B cell (primary cell): ENCODE measurements at regions not wholly inside any gene's neighbourhood (a gene's known extent, or its start where the extent isn't known, plus 50 kb on each side); places are given as distances from the start of the nearest gene placed in this dataset.

ENCODE experiments used
- ATAC-seq: fragments of 200-7000 bp; cut with Tn5 transposase; one replicate; pipeline ENCODE4 v1.10.0; 2021; ENCODE audit warnings: low read depth, mild to moderate bottlenecking, moderate number of reproducible peaks, moderate library complexity
- CTCF ChIA-PET: fragments of 350-600 bp; sonication (Branson Sonifier 250); formaldehyde crosslinking; loops from one replicate; lab custom pipeline; 2021; ENCODE audit warnings: antibody characterized with exemption, inconsistent platforms; lab: Charles Lee
- POLR2A ChIA-PET: fragments of 350-600 bp; sonication (Branson Sonifier 250); formaldehyde crosslinking; loops from one replicate; lab custom pipeline; 2021; ENCODE audit warnings: antibody characterized with exemption; lab: Charles Lee
- DNase-seq: peaks from one replicate; pipeline ENCODE4 v3.0.0; 2013
- H2AFZ ChIP-seq: 2 replicates; pipeline ENCODE4 v1.6.1; 2012; ENCODE audit warnings: mild to moderate bottlenecking, low read depth, low read length; ENCODE audit not compliant: insufficient read depth, poor library complexity, severe bottlenecking
- H3K27ac ChIP-seq, 2 donors: 1 replicate in 1 of 2; 2 replicates in 1 of 2; pipeline ENCODE4 v1.5.1; 2012 to 2013; ENCODE audit warnings: low read length in 2 of 2, mild to moderate bottlenecking in 2 of 2, moderate library complexity in 1 of 2
- H3K27me3 ChIP-seq, 4 experiments: fragments of 200-600 bp in 1 of 4; sonication (generic) in 1 of 4; replicated peaks in 1 of 4; 1 replicate in 2 of 4; 2 replicates in 2 of 4; pipeline versions ENCODE4 v1.6.1 to v1.7.0; 2013 to 2016; ENCODE audit warnings: low read length in 3 of 4, mild to moderate bottlenecking in 2 of 4, mixed read lengths in 1 of 4, moderate library complexity in 1 of 4; ENCODE audit not compliant: insufficient read depth in 4 of 4, control insufficient read depth in 3 of 4; ENCODE audit errors: control extremely low read depth in 1 of 4
- H3K36me3 ChIP-seq, 2 experiments: replicated peaks in 1 of 2; 1 replicate in 1 of 2; 2 replicates in 1 of 2; pipeline versions ENCODE4 v1.6.1 to v1.7.1; 2013; ENCODE audit warnings: low read length in 1 of 2; ENCODE audit not compliant: insufficient read depth in 2 of 2, control insufficient read depth in 1 of 2; ENCODE audit errors: control extremely low read depth in 1 of 2, extremely low read depth in 1 of 2
- H3K4me1 ChIP-seq, 2 donors: fragments of 200-600 bp in 1 of 2; sonication (generic) in 1 of 2; 1 replicate in 1 of 2; 2 replicates in 1 of 2; pipeline versions ENCODE4 v1.5.1 to v1.6.1; 2013 to 2017; ENCODE audit warnings: low read length in 2 of 2; ENCODE audit not compliant: control insufficient read depth in 2 of 2, insufficient read depth in 2 of 2
- H3K4me2 ChIP-seq: replicated peaks from 2 replicates; pipeline ENCODE3; 2012; ENCODE audit warnings: mild to moderate bottlenecking, low read depth, low read length; ENCODE audit not compliant: poor library complexity, severe bottlenecking
- H3K4me3 ChIP-seq, 5 experiments: fragments of 200-600 bp in 1 of 5; sonication (generic) in 1 of 5; 1 replicate in 3 of 5; 2 replicates in 2 of 5; pipeline versions ENCODE4 v1.5.1 to v1.7.0; 2011 to 2016; ENCODE audit warnings: low read length in 4 of 5, mild to moderate bottlenecking in 4 of 5, low read depth in 2 of 5, control low read depth in 1 of 5, moderate library complexity in 1 of 5; ENCODE audit not compliant: insufficient read depth in 1 of 5; ENCODE audit errors: control extremely low read depth in 1 of 5, extremely low read depth in 1 of 5
- H3K79me2 ChIP-seq: fragments of 200-600 bp; sonication (generic); one replicate; pipeline ENCODE4 v1.6.0; 2016; ENCODE audit warnings: low read length; ENCODE audit not compliant: control insufficient read depth, insufficient read depth
- H3K9ac ChIP-seq: fragments of 200-600 bp; sonication (generic); 2 replicates; pipeline ENCODE4 v1.6.1; 2017; ENCODE audit warnings: mild to moderate bottlenecking, low read length, moderate library complexity
- H3K9me3 ChIP-seq, 3 donors: one replicate each; pipeline versions ENCODE4 v1.6.1 to v1.7.1; 2013; ENCODE audit warnings: low read length in 2 of 3; ENCODE audit not compliant: control insufficient read depth in 2 of 3, insufficient read depth in 1 of 3; ENCODE audit errors: control extremely low read depth in 1 of 3
- H4K20me1 ChIP-seq: 2 replicates; pipeline ENCODE4 v1.6.0; 2012; ENCODE audit warnings: mild to moderate bottlenecking, low read length; ENCODE audit not compliant: insufficient read depth, control insufficient read depth, poor library complexity, severe bottlenecking
- H3K27ac Mint-ChIP-seq: one replicate; pipeline ENCODE4 v1.8.0; 2021; ENCODE audit warnings: mixed read lengths
- H3K27me3 Mint-ChIP-seq: one replicate; pipeline ENCODE4 v1.8.0; 2021; ENCODE audit warnings: mixed read lengths
- H3K4me1 Mint-ChIP-seq: one replicate; pipeline ENCODE4 v1.8.0; 2021; ENCODE audit warnings: mixed read lengths
- H3K4me3 Mint-ChIP-seq: one replicate; pipeline ENCODE4 v1.8.0; 2021; ENCODE audit warnings: mixed read lengths
- H3K9me3 Mint-ChIP-seq: one replicate; pipeline ENCODE4 v1.8.0; 2022; ENCODE audit warnings: mixed read lengths; ENCODE audit not compliant: insufficient read depth
- EZH2 ChIP-seq: IDR thresholded peaks from 2 replicates; pipeline ENCODE4 v1.6.1; 2012; ENCODE audit warnings: borderline replicate concordance, low read depth, mild to moderate bottlenecking, moderate library complexity, low read length; ENCODE audit not compliant: insufficient read depth, poor library complexity, severe bottlenecking
- intact Hi-C: fragments of 100-400 bp; cut with micrococcal nuclease; formaldehyde crosslinking; loops from one replicate; pipeline ENCODE4 v1.10.0; 2022
- TF ChIP-seq, protein P1 (sequence below): fragments of 200-600 bp; IDR thresholded peaks from one replicate; pipeline ENCODE4 v1.8.0; 2022; ENCODE audit warnings: antibody characterized with exemption, mild to moderate bottlenecking

GRCh38 chr2:71823526-71823925 lies 324.1 kb downstream of the CYP26B1 start:
- no peaks in the 10 kb centered on the region for H3K4me1 ChIP-seq
- POLR2A ChIA-PET: no interaction called here
- intact Hi-C loops: no loop called here

DNA sequence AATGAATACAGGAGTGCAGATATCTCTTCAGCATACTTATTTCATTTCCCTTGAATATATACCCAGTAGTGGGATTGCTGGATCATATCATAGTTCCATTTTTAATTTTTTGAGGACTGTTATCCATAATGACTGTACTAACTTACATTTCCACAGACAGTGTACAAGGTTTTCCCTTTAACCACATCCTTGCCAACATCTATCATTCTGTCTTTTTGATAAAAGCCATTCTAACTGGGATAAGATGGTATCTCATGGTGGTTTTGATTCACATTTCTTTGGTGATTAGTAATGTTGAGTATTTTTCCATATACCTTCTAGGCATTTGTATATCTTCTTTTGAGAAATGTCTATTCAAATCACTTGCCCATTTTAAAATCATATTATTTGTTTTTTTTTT lies 325.2 kb downstream of the CYP26B1 start:
- Mint-ChIP-seq H3K9me3 (no peaks in the 10 kb centered on the region), H3K4me1 (no peaks in the 10 kb centered on the region), H3K4me3 (no peak overlapping the region), H3K27ac (no peak overlapping the region), H3K27me3 (peaks cover 5% of the 10 kb centered on the region)
- intact Hi-C loops: no loop called here
- ChIA-PET CTCF (no interaction called here), POLR2A (no interaction called here)
- Histone ChIP-seq H3K4me1 (no peaks in the 10 kb centered on the region), H4K20me1 (no peaks in the 10 kb centered on the region), H3K4me2 (no peak overlapping the region), H3K27me3 (no peaks in the 10 kb centered on the region), H3K36me3 (no peaks in the 10 kb centered on the region), H3K9ac (no peak overlapping the region), H3K27ac (no peak overlapping the region), H3K9me3 (peaks cover 0 to 2% (median 0%) of the 10 kb centered on the region in 3 donors), H3K4me3 (no peak overlapping the region), H3K79me2 (no peaks in the 10 kb centered on the region), H2AFZ (no peak overlapping the region)
- no peak for ATAC-seq
- no peak for DNase-seq
- no peak for TF ChIP-seq EZH2

More at GRCh38 chr2:71823526-71823925, 324.1 kb downstream of the CYP26B1 start:
- Mint-ChIP-seq H3K27me3 (peaks cover 10% of the 10 kb centered on the region), H3K9me3 (no peaks in the 10 kb centered on the region), H3K27ac (no peak overlapping the region), H3K4me3 (no peak overlapping the region), H3K4me1 (no peaks in the 10 kb centered on the region)
- no peak for ATAC-seq
- H3K4me2 ChIP-seq: no peak overlapping the region
- H3K27me3 ChIP-seq: no peaks in the 10 kb centered on the region
- CTCF ChIA-PET: no interaction called here
- H3K27ac ChIP-seq: no peak overlapping the region
- H3K4me3 ChIP-seq: no peak overlapping the region
- peaks cover 0 to 4% (median 0%) of the 10 kb centered on the region in 3 donors for H3K9me3 ChIP-seq
- H2AFZ ChIP-seq: no peak overlapping the region
- H4K20me1 ChIP-seq: no peaks in the 10 kb centered on the region
- TF ChIP-seq, protein P1, sequence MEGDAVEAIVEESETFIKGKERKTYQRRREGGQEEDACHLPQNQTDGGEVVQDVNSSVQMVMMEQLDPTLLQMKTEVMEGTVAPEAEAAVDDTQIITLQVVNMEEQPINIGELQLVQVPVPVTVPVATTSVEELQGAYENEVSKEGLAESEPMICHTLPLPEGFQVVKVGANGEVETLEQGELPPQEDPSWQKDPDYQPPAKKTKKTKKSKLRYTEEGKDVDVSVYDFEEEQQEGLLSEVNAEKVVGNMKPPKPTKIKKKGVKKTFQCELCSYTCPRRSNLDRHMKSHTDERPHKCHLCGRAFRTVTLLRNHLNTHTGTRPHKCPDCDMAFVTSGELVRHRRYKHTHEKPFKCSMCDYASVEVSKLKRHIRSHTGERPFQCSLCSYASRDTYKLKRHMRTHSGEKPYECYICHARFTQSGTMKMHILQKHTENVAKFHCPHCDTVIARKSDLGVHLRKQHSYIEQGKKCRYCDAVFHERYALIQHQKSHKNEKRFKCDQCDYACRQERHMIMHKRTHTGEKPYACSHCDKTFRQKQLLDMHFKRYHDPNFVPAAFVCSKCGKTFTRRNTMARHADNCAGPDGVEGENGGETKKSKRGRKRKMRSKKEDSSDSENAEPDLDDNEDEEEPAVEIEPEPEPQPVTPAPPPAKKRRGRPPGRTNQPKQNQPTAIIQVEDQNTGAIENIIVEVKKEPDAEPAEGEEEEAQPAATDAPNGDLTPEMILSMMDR: no peak
- TF ChIP-seq EZH2: no peak
- no peaks in the 10 kb centered on the region for H3K79me2 ChIP-seq
- DNase-seq: no peak
- no peak overlapping the region for H3K9ac ChIP-seq
- H3K36me3 ChIP-seq: no peaks in the 10 kb centered on the region
